ENCODE measurements at regions not wholly inside any gene's neighbourhood (a gene's known extent, or its start where the extent isn't known, plus 50 kb on each side); places are given as distances from the start of the nearest gene placed in this dataset.

- H3K27me3 ChIP-seq = no peaks in the 10 kb centered on the region
- H3K9me3 ChIP-seq = no peaks in the 10 kb centered on the region
- peaks cover 0 to 11% (median 0%) of the 10 kb centered on the region in 3 donors for H3K4me1 ChIP-seq
- intact Hi-C loops (cut with DNase I) = loop anchor here (10.0 kb wide), 1 partner anchor 1030 kb away; no protein-coding TSS in a partner anchor
- no peaks in the 10 kb centered on the region for H3K36me3 ChIP-seq
- H3K27ac ChIP-seq = no peak overlapping the region
- WGBS, 2 donors = 47 to 67% methylated on average over 1 of the region's 1 CpG
- no peak for DNase-seq
- TF ChIP-seq POLR2A (IDR thresholded peaks at IDR 0.05) = no peak
- no peak for TF ChIP-seq CTCF (IDR thresholded peaks at IDR 0.05)
- no peak overlapping the region for H3K4me3 ChIP-seq
These were observed 748.2 kb upstream of the ADAMTS5 start for GRCh38 chr21:27715131-27715530.

- H3K27ac ChIP-seq = no peak overlapping the region
- H3K4me3 ChIP-seq = no peak overlapping the region
- DNase-seq = no peak
- no peaks in the 10 kb centered on the region for H3K27me3 ChIP-seq
- peaks cover 0 to 11% (median 0%) of the 10 kb centered on the region in 3 donors for H3K4me1 ChIP-seq
- H3K36me3 ChIP-seq = no peaks in the 10 kb centered on the region
- no peaks in the 10 kb centered on the region for H3K9me3 ChIP-seq
- 32 to 49% methylated on average over 7 of the region's 7 CpGs for WGBS, 2 donors
- TF ChIP-seq CTCF (IDR thresholded peaks at IDR 0.05) = no peak
- TF ChIP-seq POLR2A (IDR thresholded peaks at IDR 0.05) = no peak
- intact Hi-C loops (cut with DNase I) = loop anchor here (10.0 kb wide), 1 partner anchor 1031 kb away; no protein-coding TSS in a partner anchor
These were observed 746.5 kb upstream of the ADAMTS5 start for GRCh38 chr21:27713154-27714109.

GRCh38 chr21:27704567-27705166, 737.8 kb upstream of the ADAMTS5 start:
- Histone ChIP-seq H3K9me3 (no peaks in the 10 kb centered on the region), H3K27me3 (no peaks in the 10 kb centered on the region), H3K36me3 (no peaks in the 10 kb centered on the region), H3K27ac (peak overlapping the region in 2 of 4 donors; percentile 11 to 36), H3K4me1 (peaks cover 0 to 10% (median 0%) of the 10 kb centered on the region in 3 donors), H3K4me3 (no peak overlapping the region)
- intact Hi-C loops (cut with DNase I) = no loop called here
- WGBS, 2 donors = 84 to 86% methylated on average over 8 of the region's 8 CpGs
- DNase-seq = no peak
- TF ChIP-seq POLR2A (IDR thresholded peaks at IDR 0.05) (no peak), CTCF (IDR thresholded peaks at IDR 0.05) (no peak)

- intact Hi-C loops (cut with DNase I) = loop anchor here (2.0 kb wide), 1 partner anchor 853 kb away; no protein-coding TSS in a partner anchor
- Histone ChIP-seq H3K4me3 (no peak overlapping the region), H3K27me3 (no peaks in the 10 kb centered on the region), H3K9me3 (no peaks in the 10 kb centered on the region), H3K27ac (peak overlapping the region in 2 of 4 donors; percentile 8 to 36), H3K4me1 (peaks cover 0 to 10% (median 0%) of the 10 kb centered on the region in 3 donors), H3K36me3 (no peaks in the 10 kb centered on the region)
- no peak for TF ChIP-seq POLR2A (IDR thresholded peaks at IDR 0.05)
- TF ChIP-seq CTCF (IDR thresholded peaks at IDR 0.05) = no peak
- DNase-seq = no peak
- WGBS, 2 donors = 60 to 71% methylated on average over 4 of the region's 4 CpGs
These were observed 736.9 kb upstream of the ADAMTS5 start for GRCh38 chr21:27703791-27704190.
